ENCODE measurements at regions not wholly inside any gene's neighbourhood (a gene's known extent, or its start where the extent isn't known, plus 50 kb on each side); places are given as distances from the start of the nearest gene placed in this dataset.

DNA sequence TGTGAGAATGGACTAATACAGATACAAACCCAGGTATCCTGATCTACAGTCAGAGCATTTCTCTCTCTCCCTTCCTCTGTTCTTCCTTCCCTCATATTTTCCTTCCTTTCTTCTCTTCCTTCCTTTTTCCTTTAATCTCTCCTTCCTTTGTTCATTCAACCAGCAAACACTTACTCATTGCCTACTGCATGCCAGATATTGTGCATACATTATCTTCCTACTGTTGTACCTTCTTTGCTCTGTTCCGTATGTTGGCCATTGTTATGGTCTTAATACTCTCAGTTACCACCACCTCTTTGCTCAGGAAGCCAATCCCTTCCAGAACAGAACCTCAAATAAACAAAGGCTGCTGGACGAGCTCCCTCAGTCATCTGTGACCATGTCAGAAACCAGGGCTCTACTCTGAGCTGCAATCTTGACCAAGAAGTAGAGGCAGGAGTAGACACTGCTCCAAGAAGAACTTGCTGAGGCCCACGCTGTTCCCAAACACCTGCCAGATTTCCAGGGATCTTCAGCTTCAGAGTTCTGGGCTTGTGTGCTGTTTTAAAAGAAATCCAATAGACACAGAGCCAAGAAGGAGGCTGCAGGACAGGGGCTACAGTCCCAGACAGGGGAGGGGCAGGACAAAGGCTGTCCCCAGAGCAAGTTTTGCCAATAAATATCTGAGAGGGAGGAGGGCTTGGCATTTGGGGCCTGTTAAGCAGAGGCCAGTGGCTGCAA lies 526.7 kb upstream of the TBX3 start:
- Histone ChIP-seq H3K4me3 (no peak overlapping the region), H3K36me3 (ENCODE audit: insufficient read depth in 1 of 2, low read depth in 1 of 2) (no peaks in the 10 kb centered on the region), H3K27me3 (ENCODE audit: insufficient read depth in 3 of 3, low read length in 2 of 3) (no peaks in the 10 kb centered on the region), H3K27ac (no peak overlapping the region), H3K4me1 (peaks cover 14% of the 10 kb centered on the region), H3K9me3 (peaks cover 3% of the 10 kb centered on the region)
- no peak for ATAC-seq
- no peak for TF ChIP-seq CTCF (IDR thresholded peaks at IDR 0.05)
- no peak for DNase-seq
- 36 to 81% (median 47%) methylated on average over 3 of the region's 3 CpGs for WGBS, 3 donors
- intact Hi-C loops (cut with DNase I), result no loop called here

DNA sequence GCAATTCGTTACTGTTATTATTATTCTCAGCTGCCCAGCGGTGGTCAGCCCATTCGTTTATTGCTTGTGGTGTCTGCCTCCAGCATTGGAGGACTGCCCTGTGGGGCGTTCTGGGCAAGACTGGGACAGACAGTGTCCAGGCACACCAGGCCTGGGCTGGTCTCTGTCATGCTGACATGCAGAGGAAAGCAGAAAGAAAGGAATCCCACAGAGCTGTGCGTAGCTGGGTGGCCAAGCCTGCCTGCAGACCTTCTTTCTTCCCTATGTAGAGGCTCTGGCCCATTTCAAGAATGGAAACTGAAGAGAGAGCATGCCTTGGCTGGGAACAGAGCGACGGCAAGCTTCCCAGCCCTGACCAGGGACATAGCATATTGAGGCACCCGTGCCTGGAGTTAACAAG lies 525.3 kb upstream of the TBX3 start:
- 54 to 86% (median 60%) methylated on average over 8 of the region's 8 CpGs for WGBS, 3 donors
- H3K4me1 ChIP-seq, result peaks cover 14% of the 10 kb centered on the region
- DNase-seq, result no peak
- no peak overlapping the region for H3K4me3 ChIP-seq
- no peak for ATAC-seq
- no peak overlapping the region for H3K27ac ChIP-seq
- H3K36me3 ChIP-seq (ENCODE audit: insufficient read depth in 1 of 2, low read depth in 1 of 2), result no peaks in the 10 kb centered on the region
- TF ChIP-seq CTCF (IDR thresholded peaks at IDR 0.05), result no peak
- no peaks in the 10 kb centered on the region for H3K27me3 ChIP-seq (ENCODE audit: insufficient read depth in 3 of 3, low read length in 2 of 3)
- intact Hi-C loops (cut with DNase I), result no loop called here
- H3K9me3 ChIP-seq, result peaks cover 3% of the 10 kb centered on the region

GRCh38 chr12:115208098-115208497 lies 524.1 kb upstream of the TBX3 start:
- no peak for TF ChIP-seq CTCF (IDR thresholded peaks at IDR 0.05)
- intact Hi-C loops (cut with DNase I), result no loop called here
- no peak overlapping the region for H3K27ac ChIP-seq
- WGBS, 3 donors, result 62 to 87% (median 83%) methylated on average over 6 of the region's 6 CpGs
- no peak for ATAC-seq
- DNase-seq, result no peak
- H3K4me1 ChIP-seq, result peaks cover 4% of the 10 kb centered on the region
- peaks cover 3% of the 10 kb centered on the region for H3K9me3 ChIP-seq
- H3K36me3 ChIP-seq (ENCODE audit: insufficient read depth in 1 of 2, low read depth in 1 of 2), result no peaks in the 10 kb centered on the region
- H3K27me3 ChIP-seq (ENCODE audit: insufficient read depth in 3 of 3, low read length in 2 of 3), result no peaks in the 10 kb centered on the region
- H3K4me3 ChIP-seq, result no peak overlapping the region

- H3K4me3 ChIP-seq, result no peak overlapping the region
- ATAC-seq (no peak), DNase-seq (no peak)
- WGBS, 3 donors, result 88 to 93% (median 89%) methylated on average over 6 of the region's 6 CpGs
- no peak for TF ChIP-seq CTCF (IDR thresholded peaks at IDR 0.05)
- peaks cover 3% of the 10 kb centered on the region for H3K9me3 ChIP-seq
- H3K27me3 ChIP-seq (ENCODE audit: insufficient read depth in 3 of 3, low read length in 2 of 3), result no peaks in the 10 kb centered on the region
- no peaks in the 10 kb centered on the region for H3K36me3 ChIP-seq (ENCODE audit: insufficient read depth in 1 of 2, low read depth in 1 of 2)
- H3K27ac ChIP-seq, result no peak overlapping the region
- no peaks in the 10 kb centered on the region for H3K4me1 ChIP-seq
- intact Hi-C loops (cut with DNase I), result no loop called here
Observed at GRCh38 chr12:115207216-115207915, 523.4 kb upstream of the TBX3 start.

Measured in psoas muscle (tissue), 7 donors.